ENCODE measurements at regions not wholly inside any gene's neighbourhood (a gene's known extent, or its start where the extent isn't known, plus 50 kb on each side); places are given as distances from the start of the nearest gene placed in this dataset.

DNA sequence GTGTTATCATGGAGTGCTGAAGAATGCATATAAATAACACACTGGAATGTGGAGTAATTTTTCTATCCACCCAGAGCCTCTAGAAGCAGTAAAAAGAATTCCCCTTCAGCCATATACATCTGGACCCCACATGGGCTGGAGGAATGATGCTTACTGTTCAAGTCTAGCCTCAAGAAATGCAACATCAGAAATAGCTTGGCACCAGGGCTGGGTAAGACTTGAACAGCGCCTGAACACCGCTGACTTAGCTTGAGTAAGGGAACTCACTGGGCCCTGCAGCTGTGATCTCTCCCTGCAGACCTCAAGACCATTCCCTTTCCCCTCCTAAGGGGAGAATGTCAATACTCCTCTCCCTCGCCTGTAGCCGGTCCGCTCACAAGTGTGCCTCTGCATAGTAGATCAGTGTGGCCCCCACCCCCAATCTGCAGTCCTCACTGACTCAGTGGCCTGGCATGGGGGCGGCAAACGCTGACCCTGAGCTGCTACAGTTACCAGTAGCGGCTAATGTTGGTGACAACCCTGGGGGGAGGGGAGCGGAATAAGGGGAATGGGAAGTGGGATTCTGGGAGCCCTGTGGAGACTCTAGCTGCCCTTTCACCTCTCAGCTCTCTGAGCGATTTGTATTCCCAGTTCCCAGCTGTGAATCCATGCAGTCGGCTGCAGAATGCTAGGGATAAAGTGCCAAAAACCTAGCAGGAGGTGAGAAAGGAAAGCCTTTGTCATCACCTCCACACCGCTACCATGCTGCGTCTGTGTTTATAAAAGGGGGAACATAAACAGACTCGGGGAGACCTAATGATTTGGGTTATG, 483.9 kb downstream of the DISC1 start:
- DNase-seq, result no peak

DNA sequence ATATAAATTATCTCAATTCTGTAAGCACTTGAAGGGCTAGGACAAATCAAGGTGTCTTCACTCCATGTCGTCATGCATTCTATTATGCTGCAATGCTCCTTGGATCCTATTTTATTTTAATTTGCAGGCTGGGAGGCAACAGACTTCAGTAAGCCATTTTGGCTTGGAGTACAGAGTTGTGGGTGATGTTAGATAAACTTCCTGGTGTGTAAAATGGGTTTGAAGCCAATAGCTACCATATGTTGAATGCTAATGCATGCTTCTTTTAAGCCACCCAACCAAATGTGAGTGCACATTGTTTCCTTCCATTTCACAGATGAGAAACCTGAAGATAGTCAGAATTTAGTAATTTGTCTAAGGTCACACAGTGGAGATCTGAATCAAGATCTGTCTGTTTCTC, 482.8 kb downstream of the DISC1 start:
- DNase-seq, result no peak

GRCh38 chr1:232108598-232108997, 482.0 kb downstream of the DISC1 start:
- no peak for DNase-seq

- DNase-seq, result no peak
Measured at GRCh38 chr1:232106415-232106814, 479.8 kb downstream of the DISC1 start.

DNA sequence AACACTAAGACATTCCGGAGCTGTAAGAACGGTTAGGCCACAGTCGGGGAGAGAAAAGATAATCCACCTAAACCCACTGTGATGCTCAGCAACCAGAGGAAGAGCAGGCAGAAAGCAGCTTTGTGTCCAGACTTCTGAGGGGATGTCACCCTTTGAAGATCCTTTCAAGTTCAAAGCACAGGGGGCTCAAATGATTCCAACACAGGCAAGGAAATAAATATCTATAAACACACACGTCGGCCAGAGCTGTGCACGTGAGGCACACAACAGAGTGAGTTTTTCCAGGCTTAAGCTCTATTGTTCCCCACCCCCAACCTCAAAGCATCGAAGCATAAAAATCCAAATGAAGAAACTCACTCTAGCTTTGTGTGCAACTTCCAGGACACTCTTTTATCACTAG, 479.0 kb downstream of the DISC1 start:
- no peak for DNase-seq

- no peak for DNase-seq
Measured at GRCh38 chr1:232101231-232101630, 474.6 kb downstream of the DISC1 start.

DNA sequence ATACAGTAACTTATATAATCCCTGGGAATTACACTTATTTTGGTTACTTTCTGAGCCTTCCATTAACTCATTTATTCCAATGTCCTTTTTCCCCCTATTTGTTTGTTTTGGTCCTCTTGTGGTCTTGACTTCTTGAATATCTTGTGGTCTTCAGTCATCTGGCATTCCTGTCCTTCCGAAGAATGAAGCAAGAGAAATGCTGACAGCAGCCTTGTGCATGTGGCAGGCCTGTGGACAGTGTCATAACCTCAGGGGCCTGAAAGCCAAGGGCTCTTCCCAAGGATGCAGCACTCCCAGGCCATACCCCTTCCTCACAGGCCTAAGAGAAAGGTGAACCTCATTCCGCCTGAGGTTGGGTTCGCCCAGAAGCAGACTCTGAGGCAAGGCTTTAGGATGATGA, 470.2 kb downstream of the DISC1 start:
- no peak for DNase-seq
